ENCODE measurements at regions not wholly inside any gene's neighbourhood (a gene's known extent, or its start where the extent isn't known, plus 50 kb on each side); places are given as distances from the start of the nearest gene placed in this dataset.

GRCh38 chr18:67010919-67011318 lies 407.0 kb upstream of the CDH19 start:
- H3K9me3 Mint-ChIP-seq, result no peaks in the 10 kb centered on the region
- H2BK20ac ChIP-seq (ENCODE audit: low read depth, low read length, poor library complexity, severe bottlenecking), result no peak overlapping the region
- H3K27ac Mint-ChIP-seq, result no peak overlapping the region
- TF ChIP-seq CTCF (conservative IDR thresholded peaks at IDR 0.05), result no peak
- no peak overlapping the region for H3K4ac ChIP-seq (ENCODE audit: low read depth, low read length)
- no peaks in the 10 kb centered on the region for H3K4me1 ChIP-seq (ENCODE audit: insufficient read depth, low read length)
- no peak overlapping the region for H3K14ac ChIP-seq (ENCODE audit: insufficient read depth, low read length)
- no peak overlapping the region for H2BK120ac ChIP-seq (ENCODE audit: low read depth, low read length, poor library complexity, severe bottlenecking)
- H3K4me3 Mint-ChIP-seq, result no peak overlapping the region
- no peak overlapping the region for H4K91ac ChIP-seq (ENCODE audit: insufficient read length, low read depth, low read length)
- no peaks in the 10 kb centered on the region for H4K20me1 ChIP-seq (ENCODE audit: control insufficient read depth, insufficient read depth, insufficient read length)
- no peak overlapping the region for H4K8ac ChIP-seq (replicated peaks; ENCODE audit: insufficient read length, low read depth, low read length)
- no peaks in the 10 kb centered on the region for H3K27me3 ChIP-seq (ENCODE audit: insufficient read depth, low read length)
- H2AK5ac ChIP-seq (ENCODE audit: insufficient read length, low read length), result no peak overlapping the region
- H3K23me2 ChIP-seq (ENCODE audit: insufficient read length, low read depth, low read length, poor library complexity, severe bottlenecking), result no peaks in the 10 kb centered on the region
- H3K18ac ChIP-seq (ENCODE audit: insufficient read length, low read depth, low read length), result no peak overlapping the region
- no peak overlapping the region for H3K56ac ChIP-seq (ENCODE audit: insufficient read length, low read depth, low read length)
- no peak overlapping the region for H2BK12ac ChIP-seq (ENCODE audit: insufficient read length, low read depth, low read length)
- no peak overlapping the region for H3T11ph ChIP-seq (ENCODE audit: low read length)
- H3K27me3 Mint-ChIP-seq (ENCODE audit: low read depth), result no peaks in the 10 kb centered on the region
- no peak overlapping the region for H2BK15ac ChIP-seq (ENCODE audit: low read depth, low read length)
- no peak for DNase-seq
- no peaks in the 10 kb centered on the region for H3K79me2 ChIP-seq (ENCODE audit: insufficient read depth, low read length)
- no peak overlapping the region for H3K27ac ChIP-seq (ENCODE audit: insufficient read length, low read depth, low read length)
- no peak overlapping the region for H2AFZ ChIP-seq (ENCODE audit: low read length)
- no peak overlapping the region for H4K5ac ChIP-seq (ENCODE audit: insufficient read length, low read depth, low read length)
- no peaks in the 10 kb centered on the region for H3K4me1 Mint-ChIP-seq
- no peak overlapping the region for H3K4me2 ChIP-seq (ENCODE audit: insufficient read depth, insufficient read length, low read length)
- no peaks in the 10 kb centered on the region for H3K36me3 Mint-ChIP-seq (ENCODE audit: insufficient read depth in 1 of 3, low read depth in 3 of 3)
- no peaks in the 10 kb centered on the region for H3K79me1 ChIP-seq (ENCODE audit: insufficient read depth, low read depth, low read length, poor library complexity, severe bottlenecking)
- H3K23ac ChIP-seq (ENCODE audit: insufficient read length, low read depth, low read length), result no peak overlapping the region
- no peak overlapping the region for H3K9ac ChIP-seq (ENCODE audit: extremely low read depth, insufficient read length, low read length)
- H3K9me3 ChIP-seq (ENCODE audit: control insufficient read depth, low read depth, low read length), result no peaks in the 10 kb centered on the region
- no peak overlapping the region for H2BK5ac ChIP-seq (ENCODE audit: insufficient read length, low read length)
